ENCODE measurements at regions not wholly inside any gene's neighbourhood (a gene's known extent, or its start where the extent isn't known, plus 50 kb on each side); places are given as distances from the start of the nearest gene placed in this dataset.
A peak's percentile ranks its signal among the peaks of the same experiment; 100 is the strongest.

- Histone ChIP-seq H3K23ac (ENCODE audit: insufficient read length) (no peak overlapping the region), H3K79me1 (ENCODE audit: low read depth, low read length) (no peaks in the 10 kb centered on the region), H3K27ac (ENCODE audit: low read depth, low read length) (no peak overlapping the region), H4K20me1 (replicated peaks in 1 of 2; ENCODE audit: control insufficient read depth in 1 of 2, insufficient read depth in 2 of 2, low read length in 2 of 2) (no peaks in the 10 kb centered on the region), H4K8ac (ENCODE audit: extremely low read depth, insufficient read depth, low read length) (no peak overlapping the region), H3K4me3 (ENCODE audit: extremely low read depth in 1 of 4, insufficient read depth in 2 of 4, low read depth in 3 of 4, low read length in 4 of 4) (no peak overlapping the region), H4K91ac (replicated peaks; ENCODE audit: insufficient read length, low read length) (no peak overlapping the region), H3K18ac (ENCODE audit: extremely low read depth, low read length) (no peak overlapping the region), H3K27me3 (replicated peaks in 1 of 4; ENCODE audit: control insufficient read depth in 3 of 4, extremely low read depth in 1 of 4, insufficient read depth in 3 of 4, low read length in 3 of 4) (peaks cover 0 to 1% (median 0%) of the 10 kb centered on the region in 4 experiments; a peak in 1 of 7 replicates), H2BK12ac (ENCODE audit: low read depth, low read length) (no peak overlapping the region), H2BK5ac (ENCODE audit: low read depth, low read length) (no peak overlapping the region), H3K79me2 (ENCODE audit: control insufficient read depth in 1 of 2, insufficient read depth in 2 of 2, low read length in 2 of 2) (no peaks in the 10 kb centered on the region), H3K4me1 (replicated peaks in 1 of 4; ENCODE audit: control insufficient read depth in 3 of 4, insufficient read depth in 4 of 4, low read length in 3 of 4) (no peaks in the 10 kb centered on the region), H2AK5ac (ENCODE audit: low read depth, low read length) (no peak overlapping the region), H3K4ac (replicated peaks; ENCODE audit: insufficient read length, low read depth, low read length) (no peak overlapping the region), H3K14ac (ENCODE audit: insufficient read length) (no peak overlapping the region), H3K4me2 (ENCODE audit: insufficient read depth in 1 of 2, low read depth in 2 of 2, low read length in 2 of 2) (no peak overlapping the region), H3K9me3 (ENCODE audit: insufficient read depth in 2 of 2, low read depth in 1 of 2, low read length in 1 of 2) (no peaks in the 10 kb centered on the region), H2BK20ac (ENCODE audit: low read length) (no peak overlapping the region), H3K56ac (replicated peaks; ENCODE audit: insufficient read length, low read depth, low read length) (no peak overlapping the region), H3K9ac (replicated peaks in 1 of 4; ENCODE audit: extremely low read depth in 1 of 4, low read depth in 3 of 4, low read length in 3 of 4) (no peak overlapping the region), H2BK120ac (replicated peaks; ENCODE audit: low read depth, low read length) (no peak overlapping the region), H3K36me3 (ENCODE audit: control insufficient read depth in 2 of 4, insufficient read depth in 4 of 4, low read length in 3 of 4) (no peaks in the 10 kb centered on the region), H2AFZ (ENCODE audit: low read length) (peak overlapping the region; percentile 34; the same call in 1 of the 2 replicates), H2BK15ac (ENCODE audit: low read length) (no peak overlapping the region), H4K5ac (ENCODE audit: insufficient read length, low read depth, low read length) (no peak overlapping the region), H3K23me2 (ENCODE audit: low read depth, low read length) (no peaks in the 10 kb centered on the region)
- DNase-seq (ENCODE audit: low read depth in 1 of 2, low spot score in 2 of 2) = no peak
- ChIA-PET POLR2A (ENCODE audit: partially characterized antibody) (no interaction called here), CTCF (ENCODE audit: partially characterized antibody) (interaction anchor here (1.0 kb wide), 1 partner anchor 106 kb away, joined by 3 read pairs; no protein-coding TSS in a partner anchor)
- TF ChIP-seq KDM4A (IDR thresholded peaks at IDR 0.05; ENCODE audit: low read depth, low read length, severe bottlenecking) (no peak), ATF3 (IDR thresholded peaks at IDR 0.05; ENCODE audit: insufficient read depth, low read depth, low read length) (no peak), SIN3A (conservative IDR thresholded peaks at IDR 0.05 in 1 of 2, IDR thresholded peaks at IDR 0.05 in 1 of 2; ENCODE audit: low read depth in 1 of 2, low read length in 2 of 2) (no peak), SUZ12 (IDR thresholded peaks at IDR 0.05; ENCODE audit: low read length) (no peak)
- 88 to 100% methylated on average over 1 to 3 of the region's 3 CpGs for WGBS, 2 experiments (ENCODE audit: extremely low coverage in 1 of 2, insufficient coverage in 1 of 2, insufficient read length in 1 of 2, insufficient replicate concordance in 2 of 2, low coverage in 1 of 2, low lambda C conversion rate in 2 of 2, missing lambda C conversion rate in 1 of 2)
- FAIRE-seq = no peak
Observed at GRCh38 chr13:23039266-23039935, 141.4 kb upstream of the SGCG start.
